Thyroid gland (tissue), 4 donors: ENCODE measurements at regions not wholly inside any gene's neighbourhood (a gene's known extent, or its start where the extent isn't known, plus 50 kb on each side); places are given as distances from the start of the nearest gene placed in this dataset.

ENCODE experiments used
- DNase-seq, 2 donors: peaks; one replicate each; pipeline ENCODE4 v3.0.0-alpha.2; 2019
- H3K27ac ChIP-seq, 3 donors: fragments of 200-600 bp; sonication (generic); 1 replicate in 2 of 3; 2 replicates in 1 of 3; pipeline ENCODE4 v1.5.1; 2016 to 2019; ENCODE audit warnings: mild to moderate bottlenecking in 1 of 3, moderate library complexity in 1 of 3
- H3K27me3 ChIP-seq: fragments of 200-600 bp; sonication (generic); one replicate; pipeline ENCODE4 v1.5.1; 2019
- H3K36me3 ChIP-seq, 2 donors: fragments of 200-600 bp; sonication (generic); one replicate each; pipeline ENCODE4 v1.5.1; 2016 to 2019
- H3K4me1 ChIP-seq, 2 donors: fragments of 200-600 bp; sonication (generic); one replicate each; pipeline ENCODE4 v1.5.1; 2017 to 2019
- H3K4me3 ChIP-seq, 3 donors: fragments of 200-600 bp; sonication (generic); replicated peaks in 1 of 3; 1 replicate in 2 of 3; 2 replicates in 1 of 3; pipeline ENCODE4 v1.5.1; 2016; ENCODE audit warnings: mild to moderate bottlenecking in 1 of 3
- H3K9me3 ChIP-seq: fragments of 200-600 bp; sonication (generic); one replicate; pipeline ENCODE4 v1.5.1; 2017
- CTCF ChIP-seq, 6 experiments: fragments of 200-600 bp in 3 of 6; fragments of 450-650 bp in 3 of 6; sonication (generic) in 3 of 6; IDR thresholded peaks; one replicate each; pipeline ENCODE4 v1.5.1; 2016 to 2019; ENCODE audit warnings: antibody characterized with exemption in 6 of 6, mild to moderate bottlenecking in 2 of 6, inconsistent platforms in 1 of 6, moderate library complexity in 1 of 6
- POLR2A ChIP-seq, 2 donors: fragments of 450-650 bp; IDR thresholded peaks; one replicate each; pipeline ENCODE4 v1.6.1; 2017; ENCODE audit warnings: antibody characterized with exemption in 2 of 2, mild to moderate bottlenecking in 2 of 2, moderate library complexity in 1 of 2
- whole genome bisulfite sequencing, 2 donors: methylation state at CpG; one replicate each; pipeline ENCODE4 v1.1.5; 2017; 5-methylcytosine and 5-hydroxymethylcytosine counted together
- intact Hi-C: fragments of 100-400 bp; cut with DNase I; formaldehyde crosslinking; loops from one replicate; pipeline ENCODE4 v1.15.1; 2023

DNA sequence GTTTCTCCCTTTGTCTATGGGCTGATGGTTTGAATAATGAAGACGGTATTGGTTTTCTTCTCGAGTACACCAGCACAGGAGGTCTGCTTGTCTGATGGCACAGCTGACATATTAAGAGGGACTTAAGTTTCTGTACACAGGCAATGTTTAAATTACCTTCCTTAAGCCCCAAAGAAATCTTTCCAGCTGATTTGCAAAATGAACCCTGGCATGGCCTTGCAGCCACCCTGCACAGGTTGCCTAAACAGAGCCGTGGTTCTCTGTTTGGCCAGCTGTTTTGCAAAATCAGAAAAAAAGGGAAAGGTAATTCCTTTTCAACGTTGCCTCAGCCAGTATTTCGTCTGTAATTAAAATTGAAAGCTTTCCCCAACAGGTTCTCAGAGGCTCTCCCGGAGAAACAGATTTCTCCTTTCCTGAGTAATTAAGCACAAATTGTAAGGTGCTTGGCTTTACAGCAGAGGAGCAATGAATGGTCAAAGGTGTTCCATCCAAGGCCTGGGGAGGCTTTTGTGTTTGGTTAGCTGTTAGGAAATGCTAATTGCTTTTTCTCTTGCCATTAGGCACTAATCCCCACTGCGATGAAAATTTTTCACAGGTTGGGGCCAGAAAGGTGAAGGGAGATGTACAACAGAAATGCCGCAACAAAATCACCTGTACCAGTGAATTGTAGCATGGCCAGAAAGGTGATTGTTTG is 138.9 kb downstream of the RASEF start:
- H3K27me3 ChIP-seq, result no peaks in the 10 kb centered on the region
- H3K36me3 ChIP-seq, result no peaks in the 10 kb centered on the region
- peaks cover 7 to 17% of the 10 kb centered on the region in 2 donors for H3K4me1 ChIP-seq
- intact Hi-C loops, result no loop called here
- WGBS, 2 donors, result 67 to 73% methylated on average over 8 of the region's 8 CpGs
- no peak overlapping the region for H3K27ac ChIP-seq
- no peak overlapping the region for H3K4me3 ChIP-seq
- no peak for DNase-seq
- H3K9me3 ChIP-seq, result no peaks in the 10 kb centered on the region
- TF ChIP-seq CTCF (IDR thresholded peaks at IDR 0.05) (no peak), POLR2A (IDR thresholded peaks at IDR 0.05) (no peak)
